H1 (cell line): ENCODE measurements at regions not wholly inside any gene's neighbourhood (a gene's known extent, or its start where the extent isn't known, plus 50 kb on each side); places are given as distances from the start of the nearest gene placed in this dataset.
A peak's percentile ranks its signal among the peaks of the same experiment; 100 is the strongest.
"Not testable (repeated sequence)": the region's sequence is repeated elsewhere in the genome, so short reads cannot be mapped to it uniquely, and the experiment has no call there.

ENCODE experiments used
- CTCF ChIA-PET: fragments of 300-600 bp; sonication (Branson Sonifier 250); formaldehyde crosslinking; loops from one replicate; lab custom pipeline; 2021; ENCODE audit not compliant: partially characterized antibody; lab: Charles Lee
- POLR2A ChIA-PET: fragments of 300-600 bp; sonication (Branson Sonifier 250); formaldehyde crosslinking; loops from one replicate; lab custom pipeline; 2021; ENCODE audit warnings: inconsistent platforms; ENCODE audit not compliant: partially characterized antibody; lab: Charles Lee
- DNase-seq, 2 experiments: peaks; one replicate each; pipeline versions ENCODE4 v3.0.0 to v3.0.0-alpha.2; 2010 to 2022; ENCODE audit warnings: low spot score in 2 of 2, low read depth in 1 of 2, mixed read lengths in 1 of 2
- FAIRE-seq: peaks from 2 replicates; lab custom pipeline; 2011; peaks lifted over from hg19 to GRCh38; lab: Jason Lieb, UNC
- H2AFZ ChIP-seq: 2 replicates; pipeline ENCODE4 v1.8.1; 2012; ENCODE audit warnings: low read length, inconsistent platforms
- H2AK5ac ChIP-seq: 2 replicates; pipeline ENCODE4 v1.6.1; 2013; ENCODE audit warnings: low read depth, low read length
- H2BK120ac ChIP-seq: replicated peaks from 2 replicates; pipeline ENCODE3; 2013; ENCODE audit warnings: low read depth, low read length, inconsistent platforms
- H2BK12ac ChIP-seq: 2 replicates; pipeline ENCODE4 v1.6.1; 2013; ENCODE audit warnings: low read depth, low read length
- H2BK15ac ChIP-seq: 2 replicates; pipeline ENCODE4 v1.6.1; 2013; ENCODE audit warnings: low read length
- H2BK20ac ChIP-seq: 2 replicates; pipeline ENCODE4 v1.6.1; 2013; ENCODE audit warnings: low read length
- H2BK5ac ChIP-seq: 2 replicates; pipeline ENCODE4 v1.6.1; 2013; ENCODE audit warnings: low read depth, low read length
- H3K14ac ChIP-seq: 2 replicates; pipeline ENCODE4 v1.6.1; 2013; ENCODE audit warnings: inconsistent platforms; ENCODE audit not compliant: insufficient read length
- H3K18ac ChIP-seq: 2 replicates; pipeline ENCODE4 v1.6.1; 2013; ENCODE audit warnings: low read length; ENCODE audit errors: extremely low read depth
- H3K23ac ChIP-seq: 2 replicates; pipeline ENCODE4 v1.6.1; 2013; ENCODE audit warnings: inconsistent platforms; ENCODE audit not compliant: insufficient read length
- H3K23me2 ChIP-seq: 2 replicates; pipeline ENCODE4 v1.6.1; 2013; ENCODE audit warnings: low read depth, low read length
- H3K27ac ChIP-seq: 2 replicates; pipeline ENCODE4 v1.6.1; 2011; ENCODE audit warnings: low read depth, low read length, inconsistent platforms
- H3K27me3 ChIP-seq, 4 experiments: replicated peaks in 1 of 4; 1 replicate in 1 of 4; 2 replicates in 3 of 4; pipeline versions ENCODE4 v1.6.1 to v1.8.1; 2011 to 2013; ENCODE audit warnings: low read length in 3 of 4, mild to moderate bottlenecking in 3 of 4, inconsistent platforms in 2 of 4, mixed read lengths in 2 of 4, moderate library complexity in 1 of 4; ENCODE audit not compliant: control insufficient read depth in 3 of 4, insufficient read depth in 3 of 4; ENCODE audit errors: extremely low read depth in 1 of 4
- H3K36me3 ChIP-seq, 4 experiments: 2 replicates each; pipeline versions ENCODE4 v1.6.1 to v1.8.1; 2011 to 2013; ENCODE audit warnings: mild to moderate bottlenecking in 4 of 4, low read length in 3 of 4, moderate library complexity in 2 of 4, control low read depth in 1 of 4, inconsistent platforms in 1 of 4; ENCODE audit not compliant: insufficient read depth in 4 of 4, control insufficient read depth in 2 of 4
- H3K4ac ChIP-seq: replicated peaks from 2 replicates; pipeline ENCODE3; 2013; ENCODE audit warnings: low read length, low read depth, mixed read lengths, inconsistent platforms; ENCODE audit not compliant: insufficient read length
- H3K4me1 ChIP-seq, 4 experiments: replicated peaks in 1 of 4; 1 replicate in 1 of 4; 2 replicates in 3 of 4; pipeline versions ENCODE4 v1.6.1 to v1.8.1; 2011 to 2013; ENCODE audit warnings: low read length in 3 of 4, inconsistent platforms in 2 of 4, mixed read lengths in 1 of 4; ENCODE audit not compliant: insufficient read depth in 4 of 4, control insufficient read depth in 3 of 4
- H3K4me2 ChIP-seq, 2 experiments: 2 replicates each; pipeline versions ENCODE4 v1.6.1 to v1.8.1; 2011 to 2013; ENCODE audit warnings: low read depth in 2 of 2, low read length in 2 of 2, control low read depth in 1 of 2, inconsistent platforms in 1 of 2, mild to moderate bottlenecking in 1 of 2; ENCODE audit not compliant: insufficient read depth in 1 of 2
- H3K4me3 ChIP-seq, 4 experiments: fragments of 200-600, 300-600 bp in 1 of 4; sonication (generic), shearing (Covaris generic), sonication (Bioruptor Twin) in 1 of 4; 2 replicates each; pipeline versions ENCODE4 v1.5.1 to v1.8.1; 2011 to 2016; ENCODE audit warnings: low read length in 4 of 4, low read depth in 3 of 4, control low read depth in 2 of 4, inconsistent platforms in 2 of 4, mild to moderate bottlenecking in 2 of 4, mixed read lengths in 1 of 4, moderate library complexity in 1 of 4; ENCODE audit not compliant: insufficient read depth in 2 of 4; ENCODE audit errors: extremely low read depth in 1 of 4
- H3K56ac ChIP-seq: replicated peaks from 2 replicates; pipeline ENCODE3; 2013; ENCODE audit warnings: low read depth, mild to moderate bottlenecking, mixed read lengths, low read length, inconsistent platforms; ENCODE audit not compliant: insufficient read length
- H3K79me1 ChIP-seq: 2 replicates; pipeline ENCODE4 v1.6.1; 2013; ENCODE audit warnings: low read depth, low read length, control low read depth
- H3K79me2 ChIP-seq, 2 experiments: 2 replicates each; pipeline versions ENCODE4 v1.6.1 to v1.8.1; 2012 to 2013; ENCODE audit warnings: low read length in 2 of 2, mild to moderate bottlenecking in 2 of 2, inconsistent platforms in 1 of 2; ENCODE audit not compliant: insufficient read depth in 2 of 2, control insufficient read depth in 1 of 2
- H3K9ac ChIP-seq, 4 experiments: replicated peaks in 1 of 4; 1 replicate in 1 of 4; 2 replicates in 3 of 4; pipeline versions ENCODE4 v1.6.1 to v1.8.1; 2011 to 2013; ENCODE audit warnings: low read depth in 3 of 4, low read length in 3 of 4, control low read depth in 2 of 4, mild to moderate bottlenecking in 2 of 4, moderate library complexity in 2 of 4, inconsistent platforms in 1 of 4; ENCODE audit errors: extremely low read depth in 1 of 4
- H3K9me3 ChIP-seq, 2 experiments: 2 replicates each; pipeline versions ENCODE4 v1.6.1 to v1.8.1; 2012 to 2013; ENCODE audit warnings: mild to moderate bottlenecking in 2 of 2, moderate library complexity in 2 of 2, control low read depth in 1 of 2, inconsistent platforms in 1 of 2, low read depth in 1 of 2, low read length in 1 of 2, mixed read lengths in 1 of 2; ENCODE audit not compliant: insufficient read depth in 2 of 2
- H4K20me1 ChIP-seq, 2 experiments: replicated peaks in 1 of 2; 2 replicates each; pipeline versions ENCODE3 to v1.8.1; 2011 to 2013; ENCODE audit warnings: inconsistent platforms in 2 of 2, low read length in 2 of 2, mild to moderate bottlenecking in 1 of 2; ENCODE audit not compliant: insufficient read depth in 2 of 2, control insufficient read depth in 1 of 2
- H4K5ac ChIP-seq: 2 replicates; pipeline ENCODE4 v1.6.1; 2013; ENCODE audit warnings: low read length, low read depth, mixed read lengths, inconsistent platforms; ENCODE audit not compliant: insufficient read length
- H4K8ac ChIP-seq: 2 replicates; pipeline ENCODE4 v1.8.0; 2013; ENCODE audit warnings: mild to moderate bottlenecking, moderate library complexity, low read length, inconsistent platforms; ENCODE audit not compliant: insufficient read depth; ENCODE audit errors: extremely low read depth
- H4K91ac ChIP-seq: replicated peaks from 2 replicates; pipeline ENCODE3; 2013; ENCODE audit warnings: low read length, mixed read lengths, inconsistent platforms; ENCODE audit not compliant: insufficient read length
- TEAD4 ChIP-seq: IDR thresholded peaks from 2 replicates; pipeline ENCODE4 v1.6.1; 2012; ENCODE audit warnings: low read depth, low read length, inconsistent platforms, mixed read lengths
- WGBS, 2 experiments: shearing (Covaris generic) in 1 of 2; methylation state at CpG; one replicate each; pipeline versions ENCODE4 v1.1.6 to v1.1.7; 2013 to 2015; ENCODE audit warnings: low lambda C conversion rate in 2 of 2, mixed read lengths in 2 of 2, inconsistent platforms in 1 of 2, low coverage in 1 of 2, missing lambda C conversion rate in 1 of 2; ENCODE audit not compliant: insufficient replicate concordance in 2 of 2, insufficient coverage in 1 of 2, insufficient read length in 1 of 2; ENCODE audit errors: extremely low coverage in 1 of 2, missing lambda C conversion rate in 1 of 2; 5-methylcytosine and 5-hydroxymethylcytosine counted together

GRCh38 chr2:16915341-16915755, 249.7 kb upstream of the CYRIA start:
- DNase-seq, H4K5ac ChIP-seq, H2AK5ac ChIP-seq, H3K9me3 ChIP-seq, H2BK120ac ChIP-seq, H3K4me1 ChIP-seq, H4K20me1 ChIP-seq, H4K8ac ChIP-seq, H3K56ac ChIP-seq, H2BK12ac ChIP-seq, H2BK5ac ChIP-seq, FAIRE-seq, H3K23ac ChIP-seq, H3K14ac ChIP-seq, H3K4me3 ChIP-seq, H4K91ac ChIP-seq, H3K23me2 ChIP-seq, H3K27ac ChIP-seq, H3K27me3 ChIP-seq, POLR2A ChIA-PET, H3K79me1 ChIP-seq, H3K79me2 ChIP-seq, H2BK15ac ChIP-seq, H3K9ac ChIP-seq, H3K4me2 ChIP-seq, H2BK20ac ChIP-seq, H3K18ac ChIP-seq, H3K36me3 ChIP-seq, H3K4ac ChIP-seq, H2AFZ ChIP-seq: not testable (repeated sequence)
- 86% methylated on average over 3 of the region's 3 CpGs; no CpG with 5 or more reads in 1 of the 2 experiments for WGBS, 2 experiments
- CTCF ChIA-PET, result interaction anchor here (1.3 to 1.8 kb wide), 3 partner anchors 14 to 74 kb away, joined by 3 to 6 read pairs (median 4); no protein-coding TSS in a partner anchor
- 0 out of 2 replicates have a peak, but pooled peaks have one; percentile 31 for TF ChIP-seq TEAD4
